ENCODE measurements at regions not wholly inside any gene's neighbourhood (a gene's known extent, or its start where the extent isn't known, plus 50 kb on each side); places are given as distances from the start of the nearest gene placed in this dataset.

DNA sequence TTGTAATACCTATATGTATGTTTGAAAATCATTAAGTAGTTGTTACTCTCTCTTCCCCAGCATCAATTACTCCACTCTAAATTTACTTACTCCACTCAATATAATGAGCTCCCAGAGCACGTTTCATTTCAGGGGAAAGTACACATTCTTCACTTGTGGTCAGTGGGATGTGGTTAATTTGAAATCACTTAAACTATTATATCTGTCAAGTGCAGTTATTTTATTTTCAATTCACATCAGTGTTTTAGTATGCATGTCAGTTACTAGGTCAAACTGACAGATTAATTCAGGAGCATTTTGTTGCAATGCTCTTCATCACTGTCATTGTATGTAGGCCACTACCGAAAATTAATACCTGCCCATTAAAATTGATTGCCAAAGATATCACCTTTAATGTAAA is 376.1 kb downstream of the ZIC4 start:
- TF ChIP-seq, protein P1, sequence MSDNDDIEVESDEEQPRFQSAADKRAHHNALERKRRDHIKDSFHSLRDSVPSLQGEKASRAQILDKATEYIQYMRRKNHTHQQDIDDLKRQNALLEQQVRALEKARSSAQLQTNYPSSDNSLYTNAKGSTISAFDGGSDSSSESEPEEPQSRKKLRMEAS (IDR thresholded peaks at IDR 0.05; ENCODE audit: low read depth, low read length): no peak
- TF ChIP-seq, protein P2, sequence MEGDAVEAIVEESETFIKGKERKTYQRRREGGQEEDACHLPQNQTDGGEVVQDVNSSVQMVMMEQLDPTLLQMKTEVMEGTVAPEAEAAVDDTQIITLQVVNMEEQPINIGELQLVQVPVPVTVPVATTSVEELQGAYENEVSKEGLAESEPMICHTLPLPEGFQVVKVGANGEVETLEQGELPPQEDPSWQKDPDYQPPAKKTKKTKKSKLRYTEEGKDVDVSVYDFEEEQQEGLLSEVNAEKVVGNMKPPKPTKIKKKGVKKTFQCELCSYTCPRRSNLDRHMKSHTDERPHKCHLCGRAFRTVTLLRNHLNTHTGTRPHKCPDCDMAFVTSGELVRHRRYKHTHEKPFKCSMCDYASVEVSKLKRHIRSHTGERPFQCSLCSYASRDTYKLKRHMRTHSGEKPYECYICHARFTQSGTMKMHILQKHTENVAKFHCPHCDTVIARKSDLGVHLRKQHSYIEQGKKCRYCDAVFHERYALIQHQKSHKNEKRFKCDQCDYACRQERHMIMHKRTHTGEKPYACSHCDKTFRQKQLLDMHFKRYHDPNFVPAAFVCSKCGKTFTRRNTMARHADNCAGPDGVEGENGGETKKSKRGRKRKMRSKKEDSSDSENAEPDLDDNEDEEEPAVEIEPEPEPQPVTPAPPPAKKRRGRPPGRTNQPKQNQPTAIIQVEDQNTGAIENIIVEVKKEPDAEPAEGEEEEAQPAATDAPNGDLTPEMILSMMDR (IDR thresholded peaks at IDR 0.05; ENCODE audit: low read depth, low read length): no peak
- no peak for TF ChIP-seq POLR2A (IDR thresholded peaks at IDR 0.05; ENCODE audit: extremely low read depth, insufficient read length)
